NCI-H526 (cell line): ENCODE measurements at regions not wholly inside any gene's neighbourhood (a gene's known extent, or its start where the extent isn't known, plus 50 kb on each side); places are given as distances from the start of the nearest gene placed in this dataset.

Experiments used
- DNase-seq, 2 experiments: peaks; one replicate each; lab custom pipeline; 2025; lab: John Stamatoyannopoulos, UW

DNA sequence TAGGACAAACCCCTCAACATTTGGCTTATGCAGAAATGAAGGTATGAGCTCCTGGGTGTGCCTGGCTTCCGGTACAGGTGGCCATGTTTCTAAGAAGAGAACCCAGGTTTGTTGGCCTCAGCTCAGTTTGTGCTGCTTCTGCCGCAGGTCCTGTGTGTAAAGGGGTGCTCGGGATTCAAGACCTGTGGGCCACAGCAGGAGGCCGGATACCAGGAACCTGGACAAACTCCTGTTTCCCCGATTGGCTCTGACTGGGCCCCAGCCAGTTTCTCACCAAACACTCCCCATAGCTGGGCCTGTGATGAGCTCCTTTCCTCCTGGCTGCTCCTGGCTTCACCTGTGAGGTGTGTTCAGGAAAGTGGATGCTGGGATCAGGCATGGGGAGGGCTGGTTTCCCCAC is 271.2 kb upstream of the IRX2 start:
- no peak for DNase-seq

DNA sequence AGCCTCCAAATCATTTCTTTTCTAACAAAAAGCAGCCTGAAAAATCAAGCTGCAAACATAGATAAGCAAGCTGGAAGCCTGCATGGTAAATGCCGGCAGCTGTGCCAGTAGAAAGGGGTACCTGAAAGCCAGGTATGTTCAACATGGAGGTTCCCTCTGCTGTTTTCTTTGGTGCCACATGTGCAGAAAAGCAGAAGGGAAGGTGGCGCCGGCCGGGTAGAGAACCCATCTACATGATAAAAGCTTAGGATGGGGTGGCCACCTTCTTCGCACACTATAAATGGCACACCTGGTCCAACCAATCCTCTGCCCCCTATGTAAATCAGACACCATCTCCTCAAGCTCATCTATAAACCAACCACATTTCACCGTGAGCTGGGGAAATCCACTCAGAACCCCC is 268.9 kb upstream of the IRX2 start:
- no peak for DNase-seq

DNA sequence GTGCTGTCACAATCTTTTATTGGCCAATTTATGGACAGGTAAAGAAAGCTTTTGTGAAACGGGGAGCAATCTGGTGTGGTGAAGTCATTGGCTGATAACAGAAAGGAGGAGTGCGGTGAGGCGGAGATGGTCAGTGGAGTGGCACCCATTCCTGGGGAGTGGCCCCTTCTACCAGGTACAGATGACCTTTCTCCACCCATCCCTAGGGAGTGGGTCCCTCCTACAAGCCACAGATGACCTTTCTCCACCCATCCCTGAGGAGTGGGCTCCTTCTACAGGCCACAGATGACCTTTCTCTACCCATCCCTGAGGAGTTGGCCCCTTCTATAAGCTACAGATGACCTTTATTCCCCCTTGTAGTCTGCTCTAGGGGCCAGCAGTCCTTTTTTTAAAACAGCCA is 267.6 kb upstream of the IRX2 start:
- DNase-seq: no peak

DNA sequence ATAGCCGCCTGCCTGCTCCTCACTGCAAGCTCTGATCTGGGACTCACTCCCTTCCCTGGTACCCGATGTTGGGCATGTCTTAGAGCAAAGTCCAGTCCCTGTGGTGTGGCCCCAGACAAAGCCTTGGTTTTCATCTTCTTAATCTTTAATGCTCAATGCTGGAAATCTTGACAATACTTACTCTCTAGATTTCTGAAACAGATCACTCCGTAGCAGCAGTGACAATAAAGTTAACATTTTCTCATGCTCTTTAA is 260.2 kb upstream of the IRX2 start:
- DNase-seq: no peak

DNA sequence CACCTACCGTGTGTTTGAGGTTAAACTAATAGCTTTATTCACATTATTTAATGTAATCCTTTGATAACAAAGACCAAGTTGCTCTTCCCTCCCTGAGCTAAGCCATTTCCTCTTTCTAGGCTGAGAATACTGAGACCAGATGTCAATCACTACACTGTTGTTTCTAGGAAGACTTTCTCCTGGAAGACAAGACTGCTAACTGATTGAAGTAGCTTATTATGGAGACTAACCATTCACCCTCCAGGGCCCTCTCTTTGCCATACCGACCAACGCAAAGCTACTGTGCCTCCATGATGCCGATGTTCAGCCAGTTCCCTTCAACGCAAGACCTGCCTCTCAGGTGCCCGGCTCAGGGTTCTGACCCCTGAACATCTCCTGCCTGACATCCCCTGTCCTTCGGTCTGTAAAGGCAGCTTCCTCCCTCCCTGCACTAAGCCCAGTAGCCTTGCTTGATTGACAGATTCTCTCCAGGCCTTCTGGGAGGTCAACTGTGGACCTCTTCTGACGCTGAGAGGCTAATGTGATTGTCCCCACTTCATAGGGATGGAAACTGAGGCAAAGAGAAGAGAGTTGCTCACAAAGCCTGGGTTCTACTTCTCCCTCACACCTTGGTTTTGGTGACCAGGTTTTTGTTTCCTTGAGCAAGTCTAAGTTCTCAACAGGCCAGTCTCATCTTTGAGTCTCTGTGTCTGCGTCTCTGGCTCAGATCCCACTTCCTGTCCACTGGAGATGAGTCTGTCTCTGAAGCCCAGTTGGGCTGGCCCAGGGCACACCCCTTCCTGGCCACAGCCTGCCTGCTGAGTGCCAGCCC is 259.7 kb upstream of the IRX2 start:
- no peak for DNase-seq

DNA sequence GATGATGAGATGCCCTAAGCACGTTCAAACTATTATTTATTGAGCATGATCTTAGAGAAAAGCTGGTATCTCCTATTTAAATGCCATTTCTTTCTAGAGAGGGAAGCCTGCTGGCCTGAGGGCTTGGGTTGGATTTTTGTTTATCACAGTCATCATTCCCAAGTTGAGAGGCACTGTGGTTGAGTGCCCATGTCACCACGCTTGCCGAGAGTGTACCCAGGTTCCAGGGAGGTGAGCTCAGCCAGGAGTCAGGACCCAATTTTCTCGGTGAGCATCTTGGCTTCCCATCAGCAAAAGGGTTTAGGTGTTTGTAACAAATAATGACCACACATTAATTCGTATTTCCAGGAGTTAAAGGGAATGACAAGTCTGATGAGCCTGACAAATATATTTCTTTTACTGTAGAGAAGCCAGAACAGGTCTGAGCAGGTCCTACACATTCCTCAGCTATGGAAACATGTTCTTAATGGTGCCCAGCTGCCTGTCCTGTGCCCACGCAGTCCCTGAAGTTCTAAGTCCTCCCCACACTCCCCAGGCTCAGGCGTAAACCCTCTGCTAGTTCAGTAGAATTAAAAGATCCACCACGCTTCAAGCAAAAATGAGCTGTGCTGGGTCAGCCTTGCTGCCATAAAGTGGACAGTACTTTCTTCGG is 258.9 kb upstream of the IRX2 start:
- no peak for DNase-seq

DNA sequence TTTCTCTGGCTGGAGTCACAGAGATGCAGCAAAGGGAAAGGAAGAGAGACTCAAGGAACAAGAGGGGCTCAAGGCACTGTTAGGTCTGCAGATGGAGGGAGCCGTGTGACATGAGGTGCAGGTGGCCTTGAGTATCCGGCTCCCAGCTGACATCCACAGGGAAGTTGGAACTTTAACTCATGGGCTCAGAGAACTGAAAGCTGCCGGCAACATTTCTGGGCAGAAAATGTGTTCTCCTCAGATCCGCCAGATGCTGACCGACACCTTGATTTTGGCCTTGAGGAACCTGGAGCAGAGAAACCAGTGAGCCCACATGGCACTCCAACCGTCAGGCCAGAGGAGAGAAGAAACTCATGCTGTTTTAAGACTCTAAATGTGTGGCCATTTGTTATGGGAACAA is 258.1 kb upstream of the IRX2 start:
- no peak for DNase-seq

DNA sequence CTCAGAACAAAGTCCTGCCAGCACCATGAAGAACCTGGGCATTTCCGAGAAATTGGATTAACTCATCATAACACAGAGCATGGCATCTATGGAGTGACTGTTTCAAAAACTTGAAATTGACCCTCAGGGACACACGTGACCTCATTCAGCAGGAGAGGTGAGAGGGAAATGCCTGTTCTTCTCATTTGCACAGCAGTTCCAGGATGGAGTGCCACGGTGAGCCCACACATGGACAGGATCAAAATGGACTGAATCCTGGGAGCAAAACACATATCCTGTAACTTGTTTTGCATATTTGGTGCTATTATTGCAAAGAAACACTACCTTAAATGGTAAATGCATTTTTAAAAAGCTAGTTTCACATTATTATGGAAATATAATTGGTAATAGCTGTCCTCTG is 256.1 kb upstream of the IRX2 start:
- no peak for DNase-seq

DNA sequence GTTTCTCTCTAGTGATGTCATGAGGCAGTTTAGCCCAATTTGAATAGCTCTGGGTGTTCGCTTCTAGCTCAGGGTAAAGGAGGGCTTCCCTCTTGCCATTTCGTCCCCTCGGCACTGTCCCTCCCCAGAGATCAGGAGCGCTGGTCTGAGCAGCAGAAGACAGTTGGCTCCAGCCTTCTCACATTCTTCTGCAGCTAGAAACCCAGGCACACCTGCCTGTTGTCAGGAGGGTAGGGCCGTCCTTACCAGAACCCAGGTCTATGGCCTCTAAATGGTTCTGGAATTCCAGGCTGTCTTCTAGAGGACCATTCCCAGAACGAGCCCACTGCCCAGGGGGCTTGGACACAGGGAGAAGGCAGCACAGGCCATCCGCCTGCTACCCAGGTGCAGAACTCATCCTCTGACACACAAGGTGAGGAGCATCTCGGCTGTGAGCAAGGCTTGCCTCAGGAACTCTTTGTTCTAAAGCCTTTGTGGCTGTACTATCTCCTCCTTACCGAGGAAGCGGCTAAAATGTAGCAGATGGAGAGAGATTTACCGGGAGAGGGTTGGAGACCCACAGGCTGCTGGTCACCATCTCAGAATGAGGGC is 255.6 kb upstream of the IRX2 start:
- DNase-seq: no peak

DNA sequence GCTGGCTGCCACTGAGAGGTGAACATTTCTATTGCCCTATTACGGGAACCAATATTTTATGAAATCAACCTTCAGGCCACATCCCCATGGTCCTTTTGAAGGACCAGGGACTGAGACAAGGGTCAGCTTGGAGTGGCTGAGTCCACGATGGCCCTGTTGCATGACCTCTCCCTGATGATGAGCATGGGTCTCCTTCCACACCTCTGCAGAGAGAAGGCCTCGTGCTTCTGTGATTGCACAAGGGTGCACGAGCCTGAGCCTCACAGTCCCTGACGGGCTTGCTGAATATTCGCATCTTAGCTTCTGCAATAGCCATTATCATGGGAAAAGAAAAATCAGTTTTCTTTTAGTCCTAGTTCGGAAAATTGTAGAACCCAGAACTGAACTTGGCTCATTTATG is 255.0 kb upstream of the IRX2 start:
- DNase-seq: no peak

DNA sequence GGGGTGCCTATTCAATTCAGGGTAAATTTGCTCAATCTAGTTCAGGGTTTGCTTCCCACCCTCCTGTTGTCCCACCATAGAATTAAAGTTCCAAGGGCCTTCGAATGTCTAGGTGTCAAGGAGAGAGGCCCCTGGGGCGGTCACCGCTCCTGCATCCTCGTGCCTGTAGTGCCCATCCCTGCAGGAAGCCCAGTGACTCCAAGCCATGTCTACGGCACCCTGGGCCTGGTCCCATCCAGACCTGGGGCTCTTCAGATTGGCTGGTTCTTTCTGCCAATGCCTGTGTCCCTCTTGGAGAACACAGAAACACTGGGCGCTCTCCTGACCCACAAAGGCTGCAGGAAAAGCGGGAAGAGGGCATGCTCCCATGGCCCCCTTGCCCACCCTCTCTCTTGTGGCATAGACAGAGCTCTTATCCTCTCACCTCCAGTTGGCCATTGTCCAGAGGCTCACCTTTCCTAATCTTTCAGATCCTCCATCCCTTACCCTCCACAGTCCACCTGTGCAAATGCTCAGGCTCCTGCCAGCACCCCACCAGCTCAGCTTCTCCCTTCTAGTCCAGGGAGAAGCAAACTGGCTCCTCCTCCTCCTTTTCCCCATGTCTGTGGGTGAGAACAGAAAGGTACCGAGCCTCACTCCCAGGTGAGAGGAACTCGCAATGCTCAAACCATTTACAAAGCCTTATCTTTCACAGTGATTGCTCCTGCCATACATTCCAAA is 253.0 kb upstream of the IRX2 start:
- no peak for DNase-seq

DNA sequence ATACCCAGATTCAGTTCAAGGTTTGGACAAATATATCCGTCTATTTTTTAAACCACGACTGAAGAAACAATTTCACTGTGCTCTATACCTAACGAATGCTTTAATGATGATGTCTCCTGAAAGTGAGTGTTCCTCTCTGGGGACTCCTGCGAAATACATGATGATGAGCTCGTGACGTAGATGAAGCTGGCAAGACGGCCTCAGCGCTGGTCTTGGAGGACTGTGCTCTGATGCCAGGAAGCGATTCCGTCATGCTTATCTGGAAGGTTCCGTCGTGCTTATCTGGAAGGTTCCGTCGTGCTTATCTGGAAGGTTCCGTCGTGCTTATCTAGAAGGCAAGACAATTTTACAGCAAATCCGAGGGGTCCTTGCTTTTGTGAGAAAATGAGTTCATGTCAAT is 250.8 kb upstream of the IRX2 start:
- no peak for DNase-seq

DNA sequence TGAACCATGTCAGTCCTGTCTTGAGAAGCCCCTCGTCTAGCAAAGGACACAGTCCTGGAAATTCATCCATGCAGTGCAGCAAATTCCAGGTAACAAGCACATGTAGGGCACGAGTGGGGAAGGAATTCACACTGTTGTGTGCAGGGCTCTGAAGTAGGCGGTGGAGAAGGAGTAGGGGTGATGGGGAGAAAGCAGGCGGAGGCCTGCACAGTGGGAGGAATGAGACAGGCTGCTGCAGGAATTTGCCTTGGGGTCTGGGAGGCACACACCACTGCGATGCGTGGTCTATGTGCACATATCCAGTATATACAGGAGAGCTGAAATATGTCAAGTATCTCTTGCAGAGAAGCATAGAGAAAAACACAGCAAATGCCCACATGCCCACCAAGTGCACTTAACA is 249.2 kb upstream of the IRX2 start:
- DNase-seq: no peak

DNA sequence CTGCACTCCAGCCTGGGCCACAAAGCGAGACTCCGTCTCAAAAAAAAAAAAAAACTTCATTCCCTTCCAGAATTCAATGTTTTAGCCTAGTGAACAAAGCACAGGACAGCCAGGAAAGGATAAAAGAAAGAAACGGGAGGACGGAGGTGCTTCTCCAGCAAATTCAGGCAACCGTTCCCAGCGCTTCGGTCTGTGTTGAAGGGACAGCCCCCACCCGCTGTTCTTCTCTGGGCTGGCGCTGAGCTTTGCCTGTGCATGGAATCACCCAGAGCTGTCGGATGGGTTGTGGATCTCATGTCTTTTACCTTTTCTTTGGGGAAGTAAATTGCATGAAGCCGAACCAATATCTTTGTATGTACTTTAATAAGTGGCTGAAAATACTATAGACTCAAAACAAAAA is 248.4 kb upstream of the IRX2 start:
- no peak for DNase-seq

DNA sequence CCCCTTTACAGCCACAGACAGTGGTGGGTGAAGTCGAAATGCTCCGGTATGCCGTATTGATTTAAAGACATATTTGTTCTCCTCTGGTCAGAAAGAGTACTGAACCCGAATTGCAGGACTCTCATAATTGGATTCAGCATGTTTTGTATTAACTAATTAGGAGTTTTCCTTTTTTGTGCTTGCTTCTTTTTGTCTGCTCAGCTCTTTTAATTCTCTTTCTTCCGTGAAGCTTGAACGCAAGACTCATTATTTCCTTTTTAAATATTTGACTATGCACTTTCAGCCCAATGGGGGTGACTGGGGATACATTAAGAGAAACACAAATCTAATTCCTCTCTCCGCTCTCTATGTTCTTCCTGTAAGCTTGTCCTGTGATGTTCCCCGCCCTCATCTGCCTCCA is 246.6 kb upstream of the IRX2 start:
- DNase-seq: no peak

DNA sequence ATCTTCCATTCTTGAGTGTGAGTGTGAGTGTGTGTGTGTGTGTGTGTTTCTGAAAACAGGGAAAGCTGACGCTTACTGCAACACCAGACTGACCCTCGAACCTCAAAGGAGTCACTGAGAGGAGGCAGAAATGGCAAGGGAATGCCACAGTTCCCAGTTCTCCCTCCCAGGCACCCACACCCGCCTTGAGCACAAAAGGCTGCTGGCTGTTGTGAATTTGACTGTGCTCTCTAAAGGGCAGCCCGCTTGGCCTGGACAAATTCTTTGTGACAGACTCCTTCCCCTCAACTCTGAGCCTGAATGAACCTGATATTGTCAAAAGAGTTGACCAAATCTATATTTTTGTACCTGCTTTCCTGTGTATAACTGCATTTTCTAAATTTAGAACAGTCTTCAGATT is 245.7 kb upstream of the IRX2 start:
- DNase-seq: no peak

DNA sequence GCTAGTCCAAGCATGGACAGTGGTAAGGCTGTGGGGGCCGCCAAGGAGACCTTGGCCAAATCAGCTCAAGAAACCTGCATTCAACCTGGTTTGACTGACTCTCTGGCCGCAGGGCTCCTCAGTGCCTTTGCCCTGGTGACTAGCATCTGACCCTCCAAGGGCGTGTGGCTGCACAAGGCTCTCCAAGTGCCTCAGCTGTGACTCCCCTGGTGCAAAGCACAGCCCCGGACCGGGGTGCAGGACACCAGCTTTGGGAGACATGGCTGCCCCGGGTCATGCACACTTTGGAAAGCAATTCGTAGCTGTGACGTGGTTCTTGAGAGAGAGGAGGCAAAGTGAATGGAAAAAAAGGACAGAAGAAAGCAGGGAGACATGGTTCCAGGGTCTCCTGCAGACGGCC is 245.2 kb upstream of the IRX2 start:
- no peak for DNase-seq

DNA sequence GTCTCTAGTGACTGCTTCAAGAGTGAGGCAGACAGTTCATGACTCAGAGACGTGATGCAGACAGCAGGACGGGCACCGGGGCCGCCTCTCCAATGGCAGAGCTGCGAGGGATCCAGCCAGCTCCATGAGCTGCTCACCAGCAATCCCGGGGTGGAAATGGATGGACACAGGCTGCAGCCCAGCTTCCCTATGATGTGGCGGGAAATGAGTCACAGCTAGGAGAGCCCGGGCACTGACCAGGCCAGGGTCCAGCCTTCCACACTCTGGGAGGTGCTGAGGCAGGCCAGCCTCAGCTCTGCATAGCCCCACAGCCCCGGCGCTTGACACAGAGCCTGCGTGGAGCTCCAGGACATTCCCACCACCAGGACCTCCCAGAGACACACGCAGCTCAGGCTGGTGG is 244.8 kb upstream of the IRX2 start:
- no peak for DNase-seq

DNA sequence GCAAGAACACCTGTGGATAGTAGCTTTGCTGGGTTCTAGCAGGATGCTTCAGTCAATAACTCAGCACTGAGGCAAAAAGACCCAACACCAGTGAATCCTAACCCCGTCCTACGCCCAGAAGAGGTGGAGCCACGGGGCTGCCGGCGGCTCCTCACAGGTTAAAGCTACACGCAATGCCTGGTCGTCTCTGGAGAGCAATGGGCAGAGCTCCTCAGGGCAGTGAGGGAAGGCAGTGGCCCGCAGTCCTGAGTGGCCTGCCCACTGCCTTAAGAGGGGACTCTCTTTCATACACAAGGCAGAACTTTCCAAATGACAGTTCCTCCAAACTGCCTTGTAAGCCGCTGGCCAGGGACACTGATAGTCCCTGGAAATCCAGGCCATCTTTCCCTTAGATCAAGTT is 244.2 kb upstream of the IRX2 start:
- peak in 1 of 2 experiments; percentile 69 for DNase-seq

DNA sequence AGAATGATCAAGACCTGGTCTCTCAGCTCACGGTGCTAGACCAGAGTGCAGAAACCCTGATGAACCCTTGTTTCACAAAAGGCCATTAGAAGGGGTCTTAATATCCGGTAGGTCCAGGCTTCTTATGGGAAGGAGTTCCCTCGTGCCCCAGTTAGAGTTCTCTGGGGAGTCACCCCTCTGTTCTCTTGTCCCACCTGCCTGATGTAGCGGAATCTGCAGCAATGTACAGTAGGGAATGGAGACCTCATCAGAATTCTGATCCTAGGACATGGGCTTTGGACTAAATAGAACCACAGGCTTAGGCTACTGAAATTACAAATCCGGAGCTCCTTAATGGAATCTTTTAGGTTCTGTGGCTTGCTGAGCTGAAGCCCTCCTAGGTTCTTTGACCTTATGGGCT is 243.6 kb upstream of the IRX2 start:
- DNase-seq: no peak

DNA sequence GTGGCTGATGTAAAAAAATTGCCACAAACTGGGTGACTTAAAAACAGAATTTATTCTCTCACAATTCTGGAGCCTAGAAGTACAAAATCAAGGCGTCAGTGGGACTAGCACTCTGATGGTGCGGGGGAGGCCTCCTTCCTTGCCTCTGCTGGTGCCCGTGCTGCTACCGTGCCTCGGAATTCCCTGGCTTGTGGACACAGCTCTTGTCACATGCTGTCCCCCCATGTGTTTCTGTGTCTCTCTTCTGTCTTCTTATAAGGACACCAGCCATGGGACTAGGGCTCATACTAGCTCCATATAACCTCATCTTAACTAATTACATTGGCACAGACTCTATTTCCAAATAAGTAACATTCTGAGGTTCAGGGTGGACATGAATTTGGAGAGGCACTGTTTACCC is 242.3 kb upstream of the IRX2 start:
- no peak for DNase-seq

DNA sequence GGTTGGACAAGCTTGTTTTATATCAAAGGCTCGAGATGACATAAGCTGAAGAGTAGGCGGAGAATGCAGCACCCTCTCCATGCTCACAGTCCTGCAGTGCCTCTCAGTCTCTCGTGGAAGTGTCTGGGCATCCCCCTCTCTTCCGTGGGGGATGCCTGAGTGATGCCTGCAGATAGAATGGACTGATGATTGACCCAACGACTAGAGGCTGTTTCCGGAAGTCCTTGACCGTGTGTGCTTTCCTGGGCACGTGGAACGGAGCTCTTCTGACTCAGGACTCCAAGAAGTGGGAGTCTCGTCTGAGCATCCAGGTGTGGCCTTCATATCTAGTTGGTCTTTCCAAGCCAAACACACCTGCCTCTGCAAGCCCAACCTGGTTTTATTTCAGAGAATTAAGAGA is 241.8 kb upstream of the IRX2 start:
- DNase-seq: no peak

DNA sequence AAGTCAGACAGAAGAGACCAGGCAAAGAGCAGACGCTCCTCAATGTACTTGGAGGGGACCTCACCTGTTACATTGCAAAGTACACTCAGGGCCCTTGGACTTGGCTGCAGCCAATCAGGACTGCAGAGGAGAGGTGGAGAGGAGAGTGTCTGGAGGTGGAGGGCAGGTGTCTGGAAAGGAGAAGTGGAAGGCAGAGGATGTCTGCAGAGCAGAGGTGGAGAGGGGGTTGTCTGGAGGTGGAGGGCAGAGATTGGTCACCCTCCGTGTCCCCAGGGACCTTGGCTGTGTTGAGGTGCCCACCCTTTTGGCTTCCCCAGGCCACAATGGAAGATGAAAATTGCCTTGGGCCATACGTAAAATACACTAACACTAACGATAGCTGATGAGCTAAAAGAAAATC is 241.3 kb upstream of the IRX2 start:
- peak in 1 of 2 experiments; percentile 38 for DNase-seq
